Panc1 (cell line): ENCODE measurements at regions not wholly inside any gene's neighbourhood (a gene's known extent, or its start where the extent isn't known, plus 50 kb on each side); places are given as distances from the start of the nearest gene placed in this dataset.

Experiments
- ATAC-seq: fragments of 200-7000 bp; cut with Tn5 transposase; 2 replicates; pipeline ENCODE4 v1.9.1; 2020; ENCODE audit warnings: mild to moderate bottlenecking, moderate library complexity
- BruUV-seq: library from RNA; stranded (reverse); fragments of 400-500 nt; replicated peaks from 2 replicates; lab custom pipeline; 2021; lab: Mats Ljungman, UMichigan
- CTCF ChIA-PET: fragments of 300-600 bp; sonication (Branson Sonifier 250); formaldehyde crosslinking; loops from one replicate; lab custom pipeline; 2022; ENCODE audit warnings: antibody characterized with exemption; lab: Charles Lee
- POLR2A ChIA-PET: fragments of 300-600 bp; sonication (Branson Sonifier 250); formaldehyde crosslinking; loops from one replicate; lab custom pipeline; 2022; ENCODE audit warnings: antibody characterized with exemption; lab: Charles Lee
- DNase-seq: peaks from one replicate; pipeline ENCODE4 v3.0.0-alpha.2; 2010; ENCODE audit warnings: low read depth, low spot score
- H3K27ac ChIP-seq: 2 replicates; pipeline ENCODE4 v1.5.1; 2011; ENCODE audit warnings: mild to moderate bottlenecking, low read length, inconsistent platforms
- H3K27me3 ChIP-seq: fragments of 200-500 bp; sonication (Bioruptor generic); 2 replicates; pipeline ENCODE4 v1.6.0; 2014; ENCODE audit warnings: low read length, inconsistent platforms; ENCODE audit not compliant: control insufficient read depth, insufficient read depth
- H3K36me3 ChIP-seq: fragments of 200-500 bp; sonication (Bioruptor generic); 2 replicates; pipeline ENCODE4 v1.5.1; 2014; ENCODE audit warnings: inconsistent platforms, mild to moderate bottlenecking, low read length, moderate library complexity; ENCODE audit not compliant: control insufficient read depth, insufficient read depth
- H3K4me1 ChIP-seq: 2 replicates; pipeline ENCODE4 v1.5.1; 2011; ENCODE audit warnings: inconsistent platforms, mild to moderate bottlenecking, low read length, moderate library complexity; ENCODE audit not compliant: control insufficient read depth, insufficient read depth
- H3K4me3 ChIP-seq, 2 experiments: 2 replicates each; pipeline ENCODE4 v1.5.1; 2011 to 2012; ENCODE audit warnings: low read depth in 2 of 2, low read length in 2 of 2, mild to moderate bottlenecking in 2 of 2, inconsistent platforms in 1 of 2, moderate library complexity in 1 of 2
- H3K9me3 ChIP-seq: fragments of 200-500 bp; sonication (Bioruptor generic); 2 replicates; pipeline ENCODE4 v1.5.1; 2014; ENCODE audit warnings: low read depth, mild to moderate bottlenecking, inconsistent platforms, low read length, moderate library complexity; ENCODE audit not compliant: control insufficient read depth, insufficient read depth
- CTCF ChIP-seq: fragments of 450-650 bp; IDR thresholded peaks from 2 replicates; pipeline ENCODE4 v1.5.1; 2017; ENCODE audit warnings: mild to moderate bottlenecking
- POLR2AphosphoS5 ChIP-seq: IDR thresholded peaks from 2 replicates; pipeline ENCODE4 v1.6.1; 2012; ENCODE audit warnings: mild to moderate bottlenecking, low read depth, low read length, moderate library complexity
- SIN3A ChIP-seq: IDR thresholded peaks from 2 replicates; pipeline ENCODE4 v1.6.1; 2012; ENCODE audit warnings: low read depth, mild to moderate bottlenecking, low read length, moderate library complexity, borderline replicate concordance; ENCODE audit not compliant: insufficient read depth
- TCF7L2 ChIP-seq: IDR thresholded peaks from 2 replicates; pipeline ENCODE4 v1.6.1; 2011; ENCODE audit warnings: mild to moderate bottlenecking, low read depth, low read length, inconsistent platforms
- in situ Hi-C: cut with HindIII; loops from 2 replicates; pipeline ENCODE4 v1.10.0; 2016; ENCODE audit warnings: low sequenced_read_pairs, low pct_unique_long_range_greater_than_20kb
- intact Hi-C: fragments of 100-400 bp; cut with micrococcal nuclease; formaldehyde crosslinking; loops from one replicate; pipeline ENCODE4 v1.10.0; 2022; ENCODE audit not compliant: unreplicated experiment
- TF ChIP-seq, protein P1 (sequence below), 2 experiments: IDR thresholded peaks; 2 replicates each; pipeline ENCODE4 v1.6.1; 2011 to 2012; ENCODE audit warnings: low read depth in 2 of 2, control low read depth in 1 of 2, low read length in 1 of 2, mild to moderate bottlenecking in 1 of 2, moderate library complexity in 1 of 2; ENCODE audit not compliant: insufficient read depth in 1 of 2

- Histone ChIP-seq H3K4me1 (no peaks in the 10 kb centered on the region), H3K4me3 (no peak overlapping the region), H3K36me3 (no peaks in the 10 kb centered on the region), H3K27ac (no peak overlapping the region), H3K9me3 (no peaks in the 10 kb centered on the region), H3K27me3 (no peaks in the 10 kb centered on the region)
- intact Hi-C loops: loop anchor here (10.0 kb wide), 1 partner anchor 293 kb away; no protein-coding TSS in a partner anchor
- TF ChIP-seq TCF7L2: no peak
- TF ChIP-seq SIN3A: no peak
- TF ChIP-seq, protein P1, sequence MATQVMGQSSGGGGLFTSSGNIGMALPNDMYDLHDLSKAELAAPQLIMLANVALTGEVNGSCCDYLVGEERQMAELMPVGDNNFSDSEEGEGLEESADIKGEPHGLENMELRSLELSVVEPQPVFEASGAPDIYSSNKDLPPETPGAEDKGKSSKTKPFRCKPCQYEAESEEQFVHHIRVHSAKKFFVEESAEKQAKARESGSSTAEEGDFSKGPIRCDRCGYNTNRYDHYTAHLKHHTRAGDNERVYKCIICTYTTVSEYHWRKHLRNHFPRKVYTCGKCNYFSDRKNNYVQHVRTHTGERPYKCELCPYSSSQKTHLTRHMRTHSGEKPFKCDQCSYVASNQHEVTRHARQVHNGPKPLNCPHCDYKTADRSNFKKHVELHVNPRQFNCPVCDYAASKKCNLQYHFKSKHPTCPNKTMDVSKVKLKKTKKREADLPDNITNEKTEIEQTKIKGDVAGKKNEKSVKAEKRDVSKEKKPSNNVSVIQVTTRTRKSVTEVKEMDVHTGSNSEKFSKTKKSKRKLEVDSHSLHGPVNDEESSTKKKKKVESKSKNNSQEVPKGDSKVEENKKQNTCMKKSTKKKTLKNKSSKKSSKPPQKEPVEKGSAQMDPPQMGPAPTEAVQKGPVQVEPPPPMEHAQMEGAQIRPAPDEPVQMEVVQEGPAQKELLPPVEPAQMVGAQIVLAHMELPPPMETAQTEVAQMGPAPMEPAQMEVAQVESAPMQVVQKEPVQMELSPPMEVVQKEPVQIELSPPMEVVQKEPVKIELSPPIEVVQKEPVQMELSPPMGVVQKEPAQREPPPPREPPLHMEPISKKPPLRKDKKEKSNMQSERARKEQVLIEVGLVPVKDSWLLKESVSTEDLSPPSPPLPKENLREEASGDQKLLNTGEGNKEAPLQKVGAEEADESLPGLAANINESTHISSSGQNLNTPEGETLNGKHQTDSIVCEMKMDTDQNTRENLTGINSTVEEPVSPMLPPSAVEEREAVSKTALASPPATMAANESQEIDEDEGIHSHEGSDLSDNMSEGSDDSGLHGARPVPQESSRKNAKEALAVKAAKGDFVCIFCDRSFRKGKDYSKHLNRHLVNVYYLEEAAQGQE (IDR thresholded peaks at IDR 0.05; ENCODE audit: insufficient read depth in 1 of 2, low read depth in 2 of 2, low read length in 1 of 2): no peak
- no peak for TF ChIP-seq CTCF
- no peak for TF ChIP-seq POLR2AphosphoS5
- ChIA-PET CTCF (no interaction called here), POLR2A (no interaction called here)
- in situ Hi-C loops: no loop called here
- BruUV-seq: no TSS peak
- no peak for ATAC-seq
- no peak for DNase-seq
Measured at GRCh38 chr10:131847241-131847783, 53.5 kb upstream of the PPP2R2D start.

GRCh38 chr10:131848296-131848695 is 52.5 kb upstream of the PPP2R2D start:
- POLR2A ChIA-PET: no interaction called here
- no peak overlapping the region for H3K27ac ChIP-seq
- BruUV-seq: no TSS peak
- ATAC-seq (no peak), DNase-seq (no peak)
- CTCF ChIA-PET: interaction anchor here (0.6 kb wide), 1 partner anchor 59 kb away, joined by 3 read pairs; no protein-coding TSS in a partner anchor
- intact Hi-C loops: loop anchor here (10.0 kb wide), 1 partner anchor 293 kb away; no protein-coding TSS in a partner anchor
- TF ChIP-seq, protein P1 (IDR thresholded peaks at IDR 0.05; ENCODE audit: insufficient read depth in 1 of 2, low read depth in 2 of 2, low read length in 1 of 2): no peak
- no peak for TF ChIP-seq TCF7L2
- no peak for TF ChIP-seq SIN3A
- no peak overlapping the region for H3K4me3 ChIP-seq
- no peaks in the 10 kb centered on the region for H3K36me3 ChIP-seq
- H3K9me3 ChIP-seq: no peaks in the 10 kb centered on the region
- no peaks in the 10 kb centered on the region for H3K4me1 ChIP-seq
- in situ Hi-C loops: no loop called here
- H3K27me3 ChIP-seq: no peaks in the 10 kb centered on the region
